ENCODE measurements at regions not wholly inside any gene's neighbourhood (a gene's known extent, or its start where the extent isn't known, plus 50 kb on each side); places are given as distances from the start of the nearest gene placed in this dataset.

- Mint-ChIP-seq H3K9me3 (no peaks in the 10 kb centered on the region), H3K27me3 (ENCODE audit: low read depth) (peaks cover 5% of the 10 kb centered on the region), H3K27ac (no peak overlapping the region), H3K4me3 (ENCODE audit: low read depth) (no peak overlapping the region), H3K36me3 (ENCODE audit: low read depth) (no peaks in the 10 kb centered on the region), H3K4me1 (ENCODE audit: low read depth) (no peaks in the 10 kb centered on the region)
- intact Hi-C loops (cut with micrococcal nuclease), result no loop called here
- DNase-seq (ENCODE audit: low spot score), result no peak
Measured at GRCh38 chr1:166789286-166789685, 50.0 kb upstream of the POGK start.

Measured in activated T-helper 2 cell treated with anti-CD3 and anti-CD28 coated beads, Interferon-gamma antibody, Interleukin-2, Interleukin-4, amounts not matched to agents 10 μg/mL and 5 μg/mL and 100 μg/mL, durations not matched to agents 14 hours and 24 hours and 36 hours (primary cell).